GM21360 (cell line): ENCODE measurements at regions not wholly inside any gene's neighbourhood (a gene's known extent, or its start where the extent isn't known, plus 50 kb on each side); places are given as distances from the start of the nearest gene placed in this dataset.

Source experiments
- ATAC-seq: cut with Tn5 transposase; IDR thresholded peaks from one replicate; pipeline ENCODE4 v1.9.1; 2021; ENCODE audit warnings: mild to moderate bottlenecking, moderate library complexity; ENCODE audit not compliant: unreplicated experiment

GRCh38 chr10:52855546-52856325 is 83.2 kb upstream of the MBL2 start:
- ATAC-seq, result no peak

GRCh38 chr10:52853704-52854103 is 81.1 kb upstream of the MBL2 start:
- peak; percentile 64 for ATAC-seq

- ATAC-seq, result no peak
Measured at GRCh38 chr10:52836816-52837215, 64.2 kb upstream of the MBL2 start.
